OCI-LY7 (cell line): ENCODE measurements at regions not wholly inside any gene's neighbourhood (a gene's known extent, or its start where the extent isn't known, plus 50 kb on each side); places are given as distances from the start of the nearest gene placed in this dataset.

Experiments used
- CTCF ChIP-seq: fragments of 200-600 bp; sonication (generic); conservative IDR thresholded peaks from 2 replicates; pipeline ENCODE4 v1.5.1; 2014; ENCODE audit warnings: mild to moderate bottlenecking, antibody characterized with exemption, low read length, moderate library complexity, mixed read lengths
- EZH2phosphoT487 ChIP-seq: fragments of 200-600 bp; sonication (generic); IDR thresholded peaks from 2 replicates; pipeline ENCODE4 v1.6.1; 2018; ENCODE audit warnings: low read depth, borderline replicate concordance, mild to moderate bottlenecking, mixed run types, antibody characterized with exemption, low read length, moderate library complexity, mixed read lengths

GRCh38 chr6:90975741-90976140 lies 388.9 kb upstream of the MAP3K7 start:
- TF ChIP-seq CTCF, result no peak
- TF ChIP-seq EZH2phosphoT487, result no peak
